IPS DF 19.7 (cell line): ENCODE measurements at regions not wholly inside any gene's neighbourhood (a gene's known extent, or its start where the extent isn't known, plus 50 kb on each side); places are given as distances from the start of the nearest gene placed in this dataset.
"Not testable (repeated sequence)": the region's sequence is repeated elsewhere in the genome, so short reads cannot be mapped to it uniquely, and the experiment has no call there.

ENCODE experiments used
- DNase-seq: peaks from one replicate; pipeline ENCODE4 v3.0.0-alpha.2; 2013; ENCODE audit warnings: low read depth, low spot score

- no peak for DNase-seq
These were observed 318.9 kb downstream of the PTTG2 start for GRCh38 chr4:38279077-38279476.

GRCh38 chr4:38279650-38280322 is 319.6 kb downstream of the PTTG2 start:
- DNase-seq = no peak

- no peak for DNase-seq
These were observed 320.1 kb downstream of the PTTG2 start for GRCh38 chr4:38280323-38280706.

- no peak for DNase-seq
These were observed 321.3 kb downstream of the PTTG2 start for GRCh38 chr4:38281371-38282071.

- DNase-seq = no peak
These were observed 323.5 kb downstream of the PTTG2 start for GRCh38 chr4:38283724-38284123.

GRCh38 chr4:38284294-38285030 is 324.3 kb downstream of the PTTG2 start:
- DNase-seq = no peak

GRCh38 chr4:38287101-38287851 is 327.1 kb downstream of the PTTG2 start:
- DNase-seq = no peak

GRCh38 chr4:38289553-38289952 is 329.4 kb downstream of the PTTG2 start:
- DNase-seq = no peak

- DNase-seq = no peak
These were observed 330.2 kb downstream of the PTTG2 start for GRCh38 chr4:38290366-38290765.

GRCh38 chr4:38290914-38291313 is 330.7 kb downstream of the PTTG2 start:
- no peak for DNase-seq

GRCh38 chr4:38292529-38292928 is 332.3 kb downstream of the PTTG2 start:
- no peak for DNase-seq

GRCh38 chr4:38294238-38294637 is 334.0 kb downstream of the PTTG2 start:
- DNase-seq = no peak

- no peak for DNase-seq
These were observed 336.9 kb downstream of the PTTG2 start for GRCh38 chr4:38297061-38297460.

GRCh38 chr4:38298868-38299713 is 338.9 kb downstream of the PTTG2 start:
- no peak for DNase-seq

GRCh38 chr4:38302910-38303309 is 342.7 kb downstream of the PTTG2 start:
- DNase-seq = no peak

GRCh38 chr4:38304460-38304859 is 344.3 kb downstream of the PTTG2 start:
- not testable (repeated sequence) for DNase-seq

- DNase-seq = no peak
These were observed 346.4 kb downstream of the PTTG2 start for GRCh38 chr4:38306482-38307071.

GRCh38 chr4:38308728-38309311 is 348.6 kb downstream of the PTTG2 start:
- DNase-seq = no peak

- no peak for DNase-seq
These were observed 349.3 kb downstream of the PTTG2 start for GRCh38 chr4:38309471-38309870.

GRCh38 chr4:38310446-38311043 is 350.3 kb downstream of the PTTG2 start:
- DNase-seq = no peak
